ENCODE measurements at regions not wholly inside any gene's neighbourhood (a gene's known extent, or its start where the extent isn't known, plus 50 kb on each side); places are given as distances from the start of the nearest gene placed in this dataset.
"Not testable (repeated sequence)": the region's sequence is repeated elsewhere in the genome, so short reads cannot be mapped to it uniquely, and the experiment has no call there.

- not testable (repeated sequence) for DNase-seq
Measured at GRCh38 chr6:28626386-28626785, 100.7 kb downstream of the GPX5 start.

- DNase-seq = no peak
Measured at GRCh38 chr6:28632326-28632851, 106.7 kb downstream of the GPX5 start.

GRCh38 chr6:28633445-28634215, 107.9 kb downstream of the GPX5 start:
- peak; percentile 54 for DNase-seq

GRCh38 chr6:28634411-28634760, 108.7 kb downstream of the GPX5 start:
- no peak for DNase-seq

GRCh38 chr6:28634761-28635546, 109.3 kb downstream of the GPX5 start:
- DNase-seq = peak; percentile 83

- peak; percentile 61 for DNase-seq
Measured at GRCh38 chr6:28635547-28636158, 110.0 kb downstream of the GPX5 start.

- DNase-seq = no peak
Measured at GRCh38 chr6:28638787-28639430, 113.2 kb downstream of the GPX5 start.

- not testable (repeated sequence) for DNase-seq
Measured at GRCh38 chr6:28639445-28640290, 114.0 kb downstream of the GPX5 start.

- DNase-seq = peak; percentile 78
Measured at GRCh38 chr6:28643017-28643740, 117.5 kb downstream of the GPX5 start.

- no peak for DNase-seq
Measured at GRCh38 chr6:28646650-28647049, 121.0 kb downstream of the GPX5 start.

GRCh38 chr6:28648035-28648877, 122.6 kb downstream of the GPX5 start:
- DNase-seq = peak; percentile 76

GRCh38 chr6:28648878-28649375, 123.2 kb downstream of the GPX5 start:
- DNase-seq = no peak

GRCh38 chr6:28651161-28651560, 125.5 kb downstream of the GPX5 start:
- DNase-seq = no peak

GRCh38 chr6:28653876-28654275, 128.2 kb downstream of the GPX5 start:
- DNase-seq = no peak

GRCh38 chr6:28655164-28655563, 129.5 kb downstream of the GPX5 start:
- peak; percentile 74 for DNase-seq

GRCh38 chr6:28656715-28657114, 131.0 kb downstream of the GPX5 start:
- DNase-seq = no peak

- DNase-seq = no peak
Measured at GRCh38 chr6:28657381-28657768, 131.7 kb downstream of the GPX5 start.

- no peak for DNase-seq
Measured at GRCh38 chr6:28657769-28658465, 132.2 kb downstream of the GPX5 start.

- peak; percentile 60 for DNase-seq
Measured at GRCh38 chr6:28658475-28659249, 133.0 kb downstream of the GPX5 start.

All from islet precursor cell (in vitro differentiated cells).